HUDEP-2 (cell line): ENCODE measurements at regions not wholly inside any gene's neighbourhood (a gene's known extent, or its start where the extent isn't known, plus 50 kb on each side); places are given as distances from the start of the nearest gene placed in this dataset.
"Not testable (repeated sequence)": the region's sequence is repeated elsewhere in the genome, so short reads cannot be mapped to it uniquely, and the experiment has no call there.

Source experiments
- DNase-seq, 76 experiments: peaks; one replicate each; lab custom pipeline; 2025; ENCODE audit not compliant: unreplicated experiment in 76 of 76; lab: John Stamatoyannopoulos, UW

DNA sequence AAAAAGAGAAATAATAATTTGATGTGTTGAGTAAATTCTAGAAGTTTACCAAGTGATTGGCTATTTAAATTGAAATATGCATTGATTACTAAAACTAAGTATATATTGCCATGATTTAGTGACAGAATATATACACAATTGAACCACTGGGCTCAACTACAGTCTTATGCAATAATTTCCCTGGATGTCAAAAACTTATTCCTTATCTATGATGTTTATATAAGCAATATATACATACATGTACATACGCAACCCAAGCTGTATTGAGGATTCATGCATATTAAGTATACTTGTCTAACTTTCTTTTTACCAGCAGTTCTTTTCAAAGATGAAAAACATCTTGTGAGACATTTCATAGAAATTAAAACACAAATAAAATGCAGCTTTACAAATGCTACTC, 165.8 kb downstream of the ZIC4 start:
- DNase-seq: no peak

DNA sequence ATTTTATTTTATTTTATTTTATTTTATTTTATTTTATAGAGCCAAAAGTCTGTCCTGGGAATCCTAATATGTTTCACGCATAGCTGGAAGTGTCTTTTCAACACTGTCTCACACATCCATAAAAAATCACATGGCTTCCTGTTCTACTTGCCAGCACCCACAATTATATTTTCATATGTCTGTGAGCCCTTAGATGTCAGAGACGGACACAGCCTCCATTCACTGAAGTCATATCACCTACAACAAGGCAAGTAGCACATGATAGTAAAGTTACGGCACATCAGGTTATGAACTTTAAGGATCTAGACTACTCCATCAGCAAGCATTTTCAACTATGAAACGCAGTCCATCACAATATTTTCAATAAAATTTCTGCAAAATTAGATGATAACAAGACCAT, 168.4 kb downstream of the ZIC4 start:
- DNase-seq: no peak

DNA sequence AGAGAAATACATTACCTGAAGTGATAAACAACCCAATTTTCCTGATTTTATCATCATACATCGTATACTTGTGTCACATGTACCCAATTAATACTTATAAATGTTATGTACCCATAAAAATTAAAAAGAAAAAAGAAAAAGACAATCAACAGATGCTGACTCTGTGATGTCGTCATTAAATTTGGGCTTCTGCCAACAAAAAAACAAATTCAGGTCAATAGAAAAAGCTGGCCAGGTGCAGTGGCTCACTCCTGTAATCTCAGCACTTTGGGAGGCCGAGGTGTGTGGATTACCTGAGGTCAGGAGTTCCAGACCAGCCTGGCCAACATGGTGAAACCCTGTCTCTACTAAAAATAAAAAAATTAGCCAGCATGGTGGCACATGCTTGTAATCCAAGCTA, 174.4 kb downstream of the ZIC4 start:
- DNase-seq: not testable (repeated sequence)

DNA sequence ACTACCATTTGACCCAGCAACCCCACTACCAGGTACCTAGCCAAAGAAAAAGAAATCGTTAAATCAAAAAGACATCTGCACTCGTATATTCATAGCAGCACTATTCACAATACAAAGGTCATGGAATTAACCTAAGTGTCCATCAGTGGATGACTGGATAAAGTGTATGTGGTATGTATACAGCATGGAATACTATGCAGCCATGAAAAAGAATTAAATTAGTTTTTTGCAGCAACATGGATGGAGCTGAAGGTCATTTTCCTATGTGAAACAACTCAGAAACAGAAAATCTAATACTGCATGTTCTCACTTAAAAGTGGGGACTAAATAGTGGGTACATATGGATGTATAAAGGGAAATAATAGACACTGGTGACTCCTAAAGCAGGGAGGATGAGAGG, 175.2 kb downstream of the ZIC4 start:
- no peak for DNase-seq

DNA sequence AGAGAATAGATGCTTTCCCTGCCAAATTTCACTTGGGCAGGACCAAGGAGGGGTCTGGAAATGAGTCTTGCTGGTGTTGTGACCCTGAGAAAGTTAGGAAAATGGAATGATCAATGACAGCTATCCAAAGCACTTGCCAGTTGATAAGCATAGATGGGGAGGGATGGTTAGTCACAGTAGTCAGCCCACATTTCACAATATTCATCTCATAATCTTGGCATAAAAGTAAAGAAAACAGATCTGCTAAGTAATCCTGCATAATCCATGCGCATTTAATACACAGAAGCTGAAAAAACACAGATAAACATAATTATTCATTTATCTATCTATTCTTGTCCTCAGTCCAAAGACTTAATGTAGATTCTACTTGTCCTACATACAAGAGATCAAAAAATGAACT, 184.1 kb downstream of the ZIC4 start:
- DNase-seq: no peak

DNA sequence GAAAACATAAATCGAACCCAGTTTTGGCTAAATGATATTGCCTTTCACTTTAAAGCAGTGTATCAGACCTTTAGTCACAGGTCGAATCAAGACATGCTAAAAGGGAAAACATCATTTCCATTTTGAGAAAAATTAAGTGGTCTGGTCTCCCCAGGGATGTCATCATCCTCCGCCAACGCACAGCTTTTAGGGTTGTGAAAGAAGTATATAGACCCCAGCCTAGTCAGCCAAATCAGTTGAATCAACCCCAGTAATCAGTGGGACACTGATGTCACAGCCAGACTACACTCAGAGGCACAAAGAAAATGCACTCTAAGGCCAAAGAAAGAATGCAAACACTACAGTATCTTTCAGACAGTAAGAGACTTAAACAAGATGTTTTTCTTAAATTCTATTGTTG, 187.4 kb downstream of the ZIC4 start:
- DNase-seq: no peak

DNA sequence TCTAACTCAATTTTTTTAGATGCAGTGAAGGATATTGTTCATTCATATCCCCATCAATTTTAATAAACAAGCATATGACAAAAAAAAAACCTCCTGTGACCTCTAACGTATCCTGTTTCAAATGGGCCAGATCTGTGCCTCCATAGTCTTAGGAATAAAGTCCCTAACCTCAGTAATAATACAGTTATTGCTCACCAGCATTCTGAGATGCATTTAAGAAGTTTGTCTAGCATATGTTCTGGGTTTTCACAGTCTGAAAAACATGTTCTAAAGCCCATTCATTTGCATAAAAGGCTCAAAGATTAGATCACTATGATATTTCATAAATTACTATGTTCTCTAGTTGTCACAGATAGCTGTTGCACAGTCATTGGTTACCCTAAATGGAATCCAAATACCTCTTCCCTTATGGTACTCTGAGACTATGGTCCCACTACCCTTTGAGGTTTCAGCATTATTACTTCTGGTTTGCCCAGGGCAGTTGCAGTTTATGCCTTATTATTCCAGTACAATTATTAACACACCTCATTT, 190.1 kb downstream of the ZIC4 start:
- DNase-seq: no peak

DNA sequence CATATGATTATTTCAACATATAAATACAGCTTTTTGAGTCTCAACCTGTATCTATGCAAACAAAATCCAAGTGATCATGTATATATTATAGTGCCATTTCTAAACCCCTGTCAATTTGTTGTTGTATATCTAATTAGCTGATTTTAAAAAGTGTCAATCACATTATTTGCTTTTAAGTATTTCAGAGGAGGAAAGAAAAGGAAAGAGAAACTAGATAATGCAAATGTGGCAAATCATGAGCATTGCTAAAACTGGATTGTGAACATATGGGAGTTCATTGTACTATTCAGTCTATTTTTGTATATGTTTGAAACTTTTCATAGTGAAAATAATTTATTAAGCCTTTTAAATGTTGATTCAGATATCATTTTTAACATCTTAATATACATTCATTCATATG, 190.7 kb downstream of the ZIC4 start:
- no peak for DNase-seq

DNA sequence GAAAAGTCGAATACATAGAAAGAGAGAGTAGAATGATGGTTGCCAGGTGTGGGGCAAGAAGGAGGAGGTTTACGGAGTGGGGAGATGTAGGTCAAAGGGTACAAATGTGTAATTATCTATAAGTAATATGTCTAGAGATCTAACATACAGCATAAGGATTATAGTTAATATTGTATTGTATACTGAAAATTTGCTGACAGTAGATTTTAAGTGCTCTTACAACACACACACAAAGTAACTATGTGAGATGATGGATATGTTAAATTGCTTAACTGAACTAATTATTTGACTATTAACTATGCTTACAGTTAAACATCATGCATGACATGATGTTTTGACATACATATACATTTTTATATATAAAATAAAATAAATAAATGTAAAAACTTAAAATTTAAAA, 192.7 kb downstream of the ZIC4 start:
- DNase-seq: no peak

DNA sequence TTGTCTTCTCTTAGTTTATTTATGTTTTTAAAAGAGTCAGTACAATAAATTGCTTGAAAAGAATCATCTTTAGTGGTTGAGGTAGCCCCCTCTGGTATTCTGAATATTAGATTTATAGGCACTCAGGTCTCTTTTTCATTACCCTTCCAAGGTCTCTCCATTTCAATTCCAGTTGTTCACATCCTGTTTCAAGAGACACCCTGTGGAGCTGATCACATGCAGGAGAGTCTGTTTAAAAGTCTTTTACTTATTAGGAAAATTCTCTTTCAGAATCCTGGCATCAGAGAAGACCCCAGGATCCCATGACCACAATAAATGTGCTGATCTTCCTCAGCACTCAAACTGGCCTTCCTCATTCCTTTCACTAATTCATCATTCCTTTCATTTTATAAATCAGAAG, 195.7 kb downstream of the ZIC4 start:
- no peak for DNase-seq

DNA sequence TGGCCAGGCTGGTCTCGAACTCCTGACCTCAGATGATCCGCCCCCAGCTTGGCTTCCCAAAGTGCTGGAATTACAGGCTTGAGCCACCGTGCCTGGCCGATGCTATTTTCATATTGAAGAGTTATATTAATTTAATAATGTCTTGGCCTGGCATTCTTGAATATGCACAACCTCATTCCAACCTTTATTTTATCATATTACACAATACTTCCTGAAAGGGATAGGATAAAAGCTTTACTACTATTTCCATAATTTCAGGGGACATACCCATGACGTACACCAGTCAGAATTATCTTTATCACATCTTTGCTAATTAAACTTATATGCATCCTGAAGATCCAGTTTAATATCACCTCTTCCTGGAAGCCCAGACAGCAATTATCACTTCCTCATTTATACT, 205.3 kb downstream of the ZIC4 start:
- no peak for DNase-seq

DNA sequence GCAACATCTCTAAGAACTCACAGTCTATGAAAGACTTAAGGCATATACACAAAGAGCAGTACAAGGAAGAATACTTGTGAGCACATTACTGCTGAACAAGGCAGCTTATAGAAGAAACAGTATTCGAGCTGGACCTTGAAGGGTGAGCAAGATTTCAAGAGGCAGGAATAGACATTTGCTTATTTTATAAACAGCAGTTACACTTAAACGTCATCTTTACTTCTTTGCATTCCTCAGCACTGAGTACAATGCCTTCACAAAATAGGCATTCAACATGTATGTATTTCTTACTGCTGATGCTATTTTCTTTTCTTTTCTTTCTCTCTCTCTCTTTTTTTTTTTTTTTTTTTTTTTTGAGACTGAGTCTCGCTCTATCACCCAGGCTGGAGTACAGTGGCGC, 205.8 kb downstream of the ZIC4 start:
- DNase-seq: no peak

DNA sequence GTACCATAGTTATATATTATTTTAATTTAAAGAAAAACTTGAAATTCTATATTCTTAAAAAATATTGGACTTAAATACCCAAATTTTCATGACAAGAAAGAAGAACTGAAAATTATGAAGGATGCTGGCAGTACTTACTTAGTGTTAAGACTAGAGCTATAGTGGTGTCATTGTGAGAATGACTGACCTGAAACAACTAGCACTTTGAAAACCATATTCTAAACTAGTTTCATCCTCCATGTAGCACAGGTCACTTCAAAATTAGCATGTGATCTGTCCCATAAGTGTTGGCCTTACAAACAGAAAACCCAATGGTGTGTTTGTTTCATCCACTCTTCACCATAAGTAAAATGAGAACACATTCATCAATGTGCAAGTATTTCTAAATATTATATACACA, 208.6 kb downstream of the ZIC4 start:
- DNase-seq: no peak

DNA sequence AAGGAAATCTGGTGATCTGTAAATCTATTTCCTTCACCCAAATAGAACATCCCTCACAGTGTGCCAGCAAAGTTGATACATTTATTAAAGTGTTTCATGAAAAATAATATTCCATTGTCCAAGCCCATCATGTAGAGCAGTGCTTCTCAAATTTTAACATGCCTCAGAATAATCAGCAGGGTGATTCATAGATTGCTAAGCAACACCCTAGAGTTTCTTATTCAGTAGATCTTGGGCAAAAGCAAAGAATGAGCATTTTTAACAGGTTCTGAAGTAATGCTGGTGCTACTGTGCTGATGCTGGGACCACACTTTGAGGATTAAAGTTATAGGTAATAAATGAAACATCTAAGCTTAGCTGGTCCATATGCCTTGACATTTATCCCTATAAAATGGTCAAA, 210.5 kb downstream of the ZIC4 start:
- no peak for DNase-seq

DNA sequence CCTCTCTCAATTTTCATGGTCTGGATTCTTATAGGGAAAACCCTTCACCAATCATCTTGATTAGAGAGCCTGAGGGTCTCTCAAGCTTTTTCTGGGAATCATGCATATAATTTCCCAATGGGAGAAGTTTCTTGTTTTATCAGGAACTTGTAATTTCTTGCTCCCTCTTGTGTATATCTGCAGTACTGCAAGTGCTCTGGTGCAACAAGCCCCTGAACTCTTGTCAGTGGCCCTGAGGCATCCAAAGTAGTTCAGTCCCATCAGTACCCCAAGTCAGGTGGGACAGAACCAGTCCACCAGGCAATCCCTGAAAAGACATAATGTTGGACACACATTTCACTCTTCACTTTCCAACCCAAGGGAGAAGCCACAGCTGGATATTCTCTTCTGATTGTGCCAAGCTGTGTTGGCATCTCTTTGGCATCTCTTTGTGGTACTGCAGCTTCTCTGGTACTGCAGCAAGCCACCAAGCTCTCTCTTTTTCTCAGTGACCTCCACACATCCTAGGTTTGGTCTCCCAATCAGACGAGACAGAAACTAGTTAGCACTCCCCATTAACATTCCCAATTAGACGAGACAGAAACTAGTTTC, 214.5 kb downstream of the ZIC4 start:
- peak in 28 of 76 experiments; percentile 0 to 55 (median 17) for DNase-seq

DNA sequence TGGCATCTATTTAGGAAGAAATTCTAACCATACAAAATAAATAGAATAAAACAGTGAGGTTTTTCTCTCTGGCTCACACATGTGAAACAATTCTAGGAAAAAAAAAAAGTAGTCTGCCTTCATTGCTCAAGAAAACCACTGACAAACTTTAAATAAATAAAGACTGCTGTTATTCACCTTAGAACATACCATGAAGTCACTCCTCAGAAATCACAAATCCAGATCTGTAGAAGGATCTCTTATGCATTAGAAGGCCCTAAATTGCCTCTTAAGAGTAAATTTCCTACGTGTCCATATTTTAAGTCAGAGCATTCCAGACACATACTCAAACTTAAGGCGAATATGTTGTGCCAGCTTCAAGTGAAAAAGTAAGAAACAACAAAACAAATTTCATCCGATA, 217.3 kb downstream of the ZIC4 start:
- DNase-seq: no peak

DNA sequence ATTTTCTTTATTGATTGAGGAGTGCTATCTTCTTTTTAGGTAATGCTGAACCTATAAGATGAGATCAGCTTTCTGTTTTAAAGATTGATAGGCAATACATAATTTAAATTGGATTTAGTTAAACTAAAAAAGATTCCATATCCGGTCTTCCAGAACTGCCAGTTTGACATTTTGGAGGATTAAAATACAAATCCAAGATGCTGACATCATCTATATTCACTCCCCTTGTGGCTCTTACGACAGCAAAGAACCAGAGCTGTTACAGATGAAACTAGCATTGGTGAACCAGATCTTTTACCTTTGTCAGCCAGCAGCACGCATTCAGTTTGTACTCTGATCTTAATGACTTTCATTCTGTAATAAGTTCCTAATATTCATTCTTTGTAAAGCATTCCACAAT, 218.7 kb downstream of the ZIC4 start:
- DNase-seq: no peak

DNA sequence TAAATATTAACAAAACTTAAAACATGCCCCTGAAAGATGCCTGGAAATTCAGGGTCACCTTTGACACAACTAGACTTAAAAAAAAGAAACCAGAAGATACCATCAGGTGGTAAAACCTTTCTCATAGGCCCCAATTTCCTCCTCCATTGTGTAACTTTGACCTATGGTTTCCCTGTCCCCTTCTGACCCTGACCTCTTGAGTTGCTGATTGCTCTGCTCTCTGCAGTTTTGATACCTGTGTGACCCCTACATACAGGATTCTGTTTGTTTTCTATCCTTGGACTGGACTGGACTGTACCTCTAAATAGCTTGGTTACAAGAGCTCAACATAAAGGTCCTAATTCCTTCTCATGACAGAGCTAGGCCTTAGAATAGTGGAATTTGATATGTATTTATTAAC, 220.6 kb downstream of the ZIC4 start:
- DNase-seq: no peak

DNA sequence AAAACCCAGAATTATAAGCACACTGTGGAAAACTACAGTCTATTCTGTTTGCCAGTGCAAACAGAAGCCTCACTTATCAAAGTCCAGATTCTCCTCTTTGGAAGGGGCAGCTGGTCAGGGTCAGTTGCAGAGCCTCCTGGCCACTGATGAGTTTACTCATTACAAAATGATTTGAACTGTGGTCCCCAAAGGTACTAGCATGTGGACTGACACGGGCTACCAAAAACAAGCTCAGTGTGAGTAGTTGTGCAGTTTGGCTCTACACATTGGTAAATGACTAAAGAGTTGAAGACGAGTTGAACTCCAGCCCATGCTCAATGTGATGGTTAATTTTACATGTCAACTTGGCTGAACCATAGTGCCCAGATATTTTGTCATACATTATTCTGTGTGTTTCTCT, 221.5 kb downstream of the ZIC4 start:
- no peak for DNase-seq

DNA sequence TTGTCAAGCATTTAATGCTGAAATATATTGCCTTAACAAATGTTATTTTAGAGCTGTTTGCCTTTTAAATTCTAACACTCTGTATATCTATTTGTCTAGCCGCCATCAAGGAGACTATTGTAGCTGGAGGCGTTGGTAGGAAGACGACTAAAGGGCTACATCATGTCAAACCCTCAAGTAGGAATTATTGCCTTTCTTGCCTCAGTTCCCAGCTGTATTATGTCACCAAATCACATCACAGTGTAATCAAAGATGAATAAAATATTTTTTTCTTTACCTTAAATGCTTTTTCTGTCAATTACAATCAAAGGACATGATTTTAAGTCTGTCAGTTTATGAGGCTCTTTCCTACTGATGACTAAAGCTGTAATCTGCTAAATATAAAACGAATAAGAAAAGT, 233.1 kb downstream of the ZIC4 start:
- DNase-seq: no peak

DNA sequence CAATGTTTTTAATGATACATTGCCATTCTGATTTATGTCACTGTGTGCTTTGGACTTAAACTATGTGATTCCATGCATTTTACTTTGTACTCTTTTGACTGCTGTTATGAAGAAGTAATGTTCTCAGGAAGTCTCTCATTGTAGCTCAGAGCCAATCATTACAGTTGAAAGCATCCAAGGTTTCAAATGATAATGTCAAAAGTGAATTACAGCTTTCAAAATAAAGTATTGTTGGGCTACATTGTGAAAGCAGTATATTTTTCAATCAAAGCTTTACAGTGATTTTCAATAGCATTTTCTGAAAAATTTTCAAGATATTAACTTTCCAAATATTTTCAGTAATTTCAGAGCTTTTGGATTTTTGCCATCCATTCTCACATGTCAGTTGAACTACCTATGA, 243.6 kb downstream of the ZIC4 start:
- DNase-seq: no peak

DNA sequence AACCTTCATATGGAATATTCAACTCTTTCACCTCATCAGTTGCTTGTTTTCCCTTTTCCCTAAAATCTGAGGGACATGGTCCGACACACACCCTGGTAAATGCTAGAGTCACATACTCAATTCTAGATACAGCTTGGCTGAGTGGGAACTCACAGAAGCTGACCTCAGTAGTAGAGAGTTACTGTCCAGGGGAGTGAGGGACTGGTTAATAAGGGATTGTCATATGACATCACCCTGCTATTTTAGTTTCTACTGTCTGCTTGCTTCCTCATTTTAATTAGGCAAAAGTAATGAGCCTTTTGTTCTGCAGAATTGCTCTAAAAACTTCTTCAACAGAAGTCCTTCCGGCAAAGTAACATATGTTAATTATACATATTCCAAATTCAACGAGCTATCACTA, 244.5 kb downstream of the ZIC4 start:
- DNase-seq: no peak

DNA sequence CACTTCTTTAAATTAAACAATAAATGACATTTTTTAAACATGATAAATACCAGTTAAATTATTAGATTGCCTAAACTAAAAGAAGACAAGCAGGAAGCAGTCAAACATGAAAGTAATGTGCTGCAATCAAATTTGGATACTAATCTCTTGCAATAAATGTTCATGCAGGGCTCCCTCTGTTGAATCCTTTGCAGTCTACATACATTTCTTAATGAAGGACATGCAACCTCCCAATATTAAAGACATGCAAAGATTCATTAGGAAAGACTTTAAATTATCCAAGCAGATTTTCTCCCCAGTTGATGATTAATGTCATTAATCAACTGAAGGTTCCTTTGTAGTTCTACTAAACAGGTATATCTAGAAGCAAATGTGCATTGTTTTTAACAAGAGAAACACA, 245.4 kb downstream of the ZIC4 start:
- no peak for DNase-seq
